ENCODE measurements at regions not wholly inside any gene's neighbourhood (a gene's known extent, or its start where the extent isn't known, plus 50 kb on each side); places are given as distances from the start of the nearest gene placed in this dataset.
A peak's percentile ranks its signal among the peaks of the same experiment; 100 is the strongest.

DNA sequence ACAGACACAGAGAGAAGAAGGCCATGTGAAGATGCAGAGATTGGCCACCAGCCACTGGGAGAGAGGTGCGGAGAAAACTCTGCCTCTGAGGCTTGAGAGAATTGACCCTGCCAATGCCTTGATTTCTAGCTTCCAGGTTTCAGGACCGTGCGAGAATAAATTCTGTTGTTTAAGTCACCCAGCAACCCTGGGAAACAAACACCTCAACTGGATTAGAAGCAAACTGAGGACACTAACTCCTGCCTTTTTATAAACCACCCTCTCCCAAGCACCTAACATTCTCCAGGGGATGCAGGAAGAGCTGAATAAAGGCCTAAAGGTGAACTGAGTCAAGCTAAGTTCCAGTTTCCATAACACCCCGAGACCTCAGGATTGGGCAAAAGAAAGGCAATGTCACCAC is 136.1 kb downstream of the ANKRD60 start:
- DNase-seq (ENCODE audit: low spot score) (no peak), FAIRE-seq (no peak)

DNA sequence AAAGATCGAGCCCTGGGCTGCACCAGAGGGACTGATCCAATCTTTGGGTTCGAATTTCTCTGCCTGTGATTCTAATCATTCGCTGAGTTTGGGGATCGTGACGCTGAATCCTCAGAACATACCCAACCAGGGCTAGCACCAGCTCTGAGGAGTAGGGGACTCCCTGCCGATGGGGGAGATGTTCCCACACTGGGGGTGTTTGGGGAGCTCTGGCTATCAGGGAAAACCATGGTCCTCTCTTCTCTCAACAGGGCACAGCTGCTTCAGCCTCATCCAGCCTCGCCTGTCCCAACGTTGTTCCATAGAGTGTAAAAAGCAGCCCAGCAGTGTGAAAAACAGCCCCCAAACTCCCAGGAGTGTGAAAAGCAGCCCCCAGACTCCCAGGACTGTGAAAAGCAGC is 136.6 kb downstream of the ANKRD60 start:
- FAIRE-seq, result no peak
- no peak for DNase-seq (ENCODE audit: low spot score)

DNA sequence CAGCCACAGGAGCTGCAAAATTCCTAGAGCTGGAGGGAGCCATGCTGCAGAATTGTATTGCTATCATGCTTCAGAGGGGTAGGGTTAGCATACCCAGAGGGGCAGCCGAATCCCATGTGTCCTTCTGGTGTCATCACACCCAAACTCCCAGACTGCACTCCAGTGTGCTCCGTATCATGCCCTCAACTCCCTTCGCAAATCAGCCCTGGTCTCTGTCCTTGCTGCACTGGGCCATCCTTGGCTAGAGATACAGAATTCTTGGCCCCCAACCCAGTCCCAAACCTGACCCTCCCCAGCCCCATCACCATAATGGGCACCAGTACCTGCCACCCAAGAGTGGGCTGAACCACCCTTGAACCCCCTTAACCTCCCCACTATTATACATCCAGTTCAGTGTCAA is 138.3 kb downstream of the ANKRD60 start:
- no peak for DNase-seq (ENCODE audit: low spot score)
- no peak for FAIRE-seq

GRCh38 chr20:58088625-58089024 is 139.8 kb downstream of the ANKRD60 start:
- DNase-seq (ENCODE audit: low spot score), result no peak
- no peak for FAIRE-seq

- DNase-seq (ENCODE audit: low spot score), result no peak
- no peak for FAIRE-seq
These were observed 140.3 kb downstream of the ANKRD60 start for GRCh38 chr20:58088105-58088504.

- FAIRE-seq, result no peak
These were observed 140.9 kb downstream of the ANKRD60 start for GRCh38 chr20:58087562-58087858.

DNA sequence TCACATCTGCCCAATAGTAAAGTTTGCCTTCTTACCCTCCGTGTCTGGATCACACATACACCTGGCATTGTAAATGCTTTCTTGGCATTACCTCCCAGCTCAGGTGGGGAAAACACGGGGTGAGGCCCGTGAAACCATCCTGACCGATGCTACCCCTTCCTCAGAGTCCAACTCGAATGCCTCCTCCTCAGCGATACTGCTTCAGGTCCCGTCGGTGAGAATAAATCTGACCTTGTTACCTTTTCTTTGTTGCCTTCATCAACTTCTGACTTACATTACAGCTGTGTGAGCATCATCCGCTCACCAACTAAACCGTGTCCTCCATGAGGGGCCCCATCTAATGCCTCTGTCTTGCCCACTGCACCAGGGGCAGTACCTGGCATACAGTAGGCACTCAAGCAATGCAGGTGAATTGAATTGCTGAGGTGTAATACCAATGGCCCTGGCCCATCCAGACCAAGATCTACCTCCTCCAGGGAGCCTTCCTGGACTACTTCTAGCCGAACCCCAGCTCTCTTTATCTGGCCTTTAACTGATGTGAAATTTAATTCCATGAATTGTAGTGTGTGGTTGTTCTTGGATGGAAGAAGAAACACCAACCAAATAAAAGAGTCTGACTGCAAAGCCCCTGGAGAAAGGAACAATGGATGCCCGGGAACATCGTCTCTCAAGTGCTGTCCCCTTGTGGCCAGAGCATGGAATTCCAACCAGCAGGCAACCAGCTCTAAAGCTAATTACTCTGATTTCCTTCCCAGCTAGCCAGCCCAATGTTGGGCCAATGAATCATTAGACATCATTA is 141.5 kb downstream of the ANKRD60 start:
- FAIRE-seq (peak; percentile 9), DNase-seq (ENCODE audit: low spot score) (peak; percentile 68)

More at GRCh38 chr20:58087562-58087858, 140.9 kb downstream of the ANKRD60 start:
- DNase-seq (ENCODE audit: low spot score), result no peak

DNA sequence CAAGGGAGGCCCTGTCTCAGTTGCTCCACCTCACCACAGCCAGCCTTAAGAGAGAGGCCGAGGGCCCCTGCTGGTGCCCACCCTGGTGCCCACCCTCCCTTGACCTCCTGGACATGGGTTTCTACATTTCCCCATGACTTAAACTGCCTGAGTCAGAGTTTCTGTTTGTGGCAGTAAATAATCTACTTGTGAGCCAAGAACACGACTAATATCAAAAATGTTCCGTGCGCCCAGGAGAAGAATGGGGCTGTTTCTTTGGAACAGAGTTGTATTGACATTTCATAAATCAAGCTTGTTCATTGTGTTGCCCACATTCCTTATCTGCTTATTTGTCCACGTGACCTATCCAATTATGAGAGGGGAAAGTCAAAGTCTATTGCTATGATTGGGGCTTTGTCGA is 143.5 kb downstream of the ANKRD60 start:
- DNase-seq (ENCODE audit: low spot score), result no peak
- no peak for FAIRE-seq

GRCh38 chr20:58084566-58084965 is 143.9 kb downstream of the ANKRD60 start:
- FAIRE-seq (peak; percentile 77), DNase-seq (ENCODE audit: low spot score) (no peak)

- FAIRE-seq, result peak; percentile 56
These were observed 146.6 kb downstream of the ANKRD60 start for GRCh38 chr20:58081846-58082245.

GRCh38 chr20:58078741-58079522 is 149.5 kb downstream of the ANKRD60 start:
- FAIRE-seq, result peak; percentile 55
- DNase-seq (ENCODE audit: low spot score), result peak; percentile 84

More at GRCh38 chr20:58081846-58082245, 146.6 kb downstream of the ANKRD60 start:
- peak; percentile 47 for DNase-seq (ENCODE audit: low spot score)

DNA sequence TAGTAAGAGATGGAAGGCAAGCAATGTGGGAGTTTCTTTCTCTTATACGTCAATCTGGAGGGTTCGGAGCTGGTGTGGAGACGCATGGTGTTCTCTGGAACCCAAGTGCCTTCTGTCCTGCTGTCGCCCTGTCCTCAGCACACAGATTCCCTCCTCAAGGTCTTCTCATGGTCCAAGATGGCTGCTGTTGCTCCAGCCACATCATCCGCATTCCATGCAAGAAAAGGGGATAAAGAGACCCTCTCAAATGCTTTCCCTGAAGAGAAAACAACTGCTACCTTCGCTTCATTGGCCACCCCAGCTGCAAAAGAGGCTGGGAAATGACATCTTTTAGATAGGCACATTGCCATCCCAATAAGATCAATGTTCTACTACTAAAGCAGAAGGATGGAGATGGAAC is 151.2 kb downstream of the ANKRD60 start:
- peak; percentile 40 for FAIRE-seq
- no peak for DNase-seq (ENCODE audit: low spot score)

- FAIRE-seq, result peak; percentile 79
These were observed 152.0 kb downstream of the ANKRD60 start for GRCh38 chr20:58076405-58076804.

GRCh38 chr20:58075586-58076345 is 152.7 kb downstream of the ANKRD60 start:
- DNase-seq (ENCODE audit: low spot score), result no peak

More at GRCh38 chr20:58076405-58076804, 152.0 kb downstream of the ANKRD60 start:
- DNase-seq (ENCODE audit: low spot score), result peak; percentile 67

DNA sequence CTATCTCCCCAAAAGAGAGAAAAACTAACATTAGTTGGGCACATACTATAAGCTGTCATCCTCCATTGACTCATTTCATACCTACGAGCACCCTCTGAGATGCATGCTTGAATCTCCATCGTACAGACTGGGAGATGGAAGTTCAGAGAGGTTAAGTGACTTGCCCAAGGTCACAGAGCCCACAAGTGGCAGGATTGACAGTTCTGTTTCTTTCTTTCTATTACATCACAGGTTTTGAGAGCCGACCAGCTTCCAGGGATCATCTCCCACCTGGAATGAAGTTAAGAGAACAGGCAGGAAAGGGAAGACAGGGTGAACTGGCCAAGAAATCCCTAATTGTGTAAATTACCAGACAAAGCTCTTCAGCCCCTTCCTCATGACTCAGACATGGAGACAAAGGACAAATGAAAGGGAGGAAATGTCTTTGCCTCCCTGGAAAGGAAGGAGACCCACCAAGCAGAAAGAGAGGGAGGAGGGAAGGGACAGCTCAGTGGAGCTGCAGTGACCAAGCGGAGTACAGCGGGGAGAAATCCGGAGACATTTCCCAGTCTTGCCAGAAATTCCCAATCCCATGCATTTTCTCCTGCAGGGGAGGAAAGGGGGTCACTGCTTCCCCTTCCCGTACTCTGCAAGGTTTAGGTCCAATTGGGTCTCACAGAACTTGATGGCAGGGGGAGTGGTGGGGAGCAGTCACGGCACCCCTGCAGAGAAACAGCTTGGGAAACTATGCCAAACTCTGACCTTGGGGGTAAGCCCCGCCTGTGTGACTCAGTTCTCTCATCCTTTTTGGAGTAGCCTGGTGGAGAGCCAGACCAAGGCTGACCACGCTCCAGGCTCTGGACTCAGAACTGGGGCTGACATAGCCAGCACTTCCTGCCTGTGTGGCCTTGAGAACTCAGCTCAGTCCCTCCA is 154.3 kb downstream of the ANKRD60 start:
- peak; percentile 27 for FAIRE-seq
- DNase-seq (ENCODE audit: low spot score), result peak; percentile 37

More at GRCh38 chr20:58075586-58076345, 152.7 kb downstream of the ANKRD60 start:
- FAIRE-seq, result no peak

DNA sequence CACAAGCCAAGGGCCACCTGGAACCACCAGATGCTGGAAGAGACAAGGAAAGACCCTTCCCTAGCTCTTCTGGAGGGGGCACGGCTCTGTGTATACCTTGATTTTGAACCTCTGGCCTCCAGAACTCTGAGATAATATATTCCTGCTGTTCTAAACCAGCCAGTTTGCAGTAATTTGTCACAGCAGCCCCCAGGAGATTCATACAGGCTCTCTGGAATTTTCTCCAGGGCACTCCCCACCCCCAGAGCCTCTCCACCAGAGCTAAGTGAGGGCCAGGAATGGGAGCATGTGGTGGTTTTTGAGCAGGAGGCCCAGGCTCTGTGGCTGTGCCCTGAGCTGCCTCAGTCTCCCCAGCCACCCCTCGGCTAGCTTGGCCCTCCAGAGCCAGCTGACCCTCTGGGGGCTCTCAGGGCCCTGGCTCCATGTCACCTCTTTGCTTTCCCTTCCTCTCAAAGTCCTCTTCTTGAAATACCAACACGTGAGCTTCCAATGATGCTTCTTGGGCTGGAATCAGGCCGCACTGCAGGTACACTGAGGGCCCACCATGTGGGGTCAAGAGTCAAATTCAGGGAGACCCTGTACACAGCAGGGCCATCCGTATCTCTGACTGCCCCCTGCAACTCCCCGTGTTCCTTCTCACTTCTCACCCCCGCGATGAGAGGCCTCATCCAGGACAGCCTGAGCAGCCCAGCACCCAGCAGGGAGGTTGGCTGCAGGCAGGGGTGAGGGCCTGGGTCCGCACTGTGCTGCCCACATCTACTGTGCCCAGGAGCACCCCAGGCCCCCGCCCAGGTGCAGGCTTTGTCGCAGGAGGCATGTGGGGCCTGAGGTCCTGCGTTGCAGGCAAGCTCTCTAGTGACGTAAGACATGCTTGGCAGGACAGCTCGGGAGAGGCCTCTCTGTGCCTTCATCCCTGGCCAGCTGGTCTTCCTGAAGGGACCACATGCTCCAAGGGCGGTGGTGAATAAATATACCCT is 155.5 kb downstream of the ANKRD60 start:
- DNase-seq (ENCODE audit: low spot score) (peak; percentile 6), FAIRE-seq (no peak)

GRCh38 chr20:58071991-58072390 is 156.5 kb downstream of the ANKRD60 start:
- FAIRE-seq (no peak), DNase-seq (ENCODE audit: low spot score) (peak; percentile 2)

GRCh38 chr20:58071298-58071697 is 157.2 kb downstream of the ANKRD60 start:
- no peak for FAIRE-seq

DNA sequence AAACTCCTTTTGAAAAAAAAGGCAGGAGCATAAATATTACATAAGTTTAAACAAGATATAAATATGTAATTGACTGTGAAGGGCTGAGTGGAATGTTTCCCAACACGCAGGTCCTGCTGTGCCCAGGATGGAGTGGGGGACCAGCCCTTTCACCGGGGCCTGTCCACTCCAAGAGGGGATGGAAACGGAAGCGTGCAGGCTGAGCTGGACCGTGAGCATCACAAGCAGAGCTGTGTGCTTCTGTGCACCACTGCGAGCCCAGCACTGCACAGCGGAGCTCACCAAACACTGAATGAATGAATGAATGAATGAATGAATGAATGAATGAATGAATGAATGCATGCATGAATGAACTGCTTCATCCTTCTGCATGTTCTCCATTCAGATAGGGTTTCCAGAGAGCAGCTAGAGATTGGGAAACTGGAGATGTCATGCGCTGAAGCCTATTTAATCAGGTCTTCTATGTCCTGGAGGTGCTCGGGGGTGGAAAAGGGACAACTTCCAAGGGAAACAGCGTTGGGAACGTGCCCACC is 157.7 kb downstream of the ANKRD60 start:
- peak; percentile 2 for DNase-seq (ENCODE audit: low spot score)
- peak; percentile 76 for FAIRE-seq

More at GRCh38 chr20:58071298-58071697, 157.2 kb downstream of the ANKRD60 start:
- peak; percentile 1 for DNase-seq (ENCODE audit: low spot score)
